Heart left ventricle (tissue), 13 donors: ENCODE measurements at regions not wholly inside any gene's neighbourhood (a gene's known extent, or its start where the extent isn't known, plus 50 kb on each side); places are given as distances from the start of the nearest gene placed in this dataset.

Experiments
- CTCF ChIP-seq, 12 donors: fragments of 200-600 bp; sonication (generic) in 4 of 12; IDR thresholded peaks; one replicate each; pipeline versions ENCODE4 v1.5.0 to v1.8.0; 2018 to 2022; ENCODE audit warnings: antibody characterized with exemption in 12 of 12, mild to moderate bottlenecking in 5 of 12
- POLR2A ChIP-seq, 2 donors: fragments of 450-650 bp; IDR thresholded peaks; one replicate each; pipeline ENCODE4 v1.6.1; 2017; ENCODE audit warnings: antibody characterized with exemption in 2 of 2, mild to moderate bottlenecking in 2 of 2, moderate library complexity in 2 of 2
- donor health status: ischemic (EF 13 %, LVEDD 7.1; RV severe dilation, severe dysfunction).
- donor health status: DM: no; HTN: yes; CAD: no.
- donor health status: DM: no; HTN: no; CAD: no.
- donor health status: ischemic (EF 25% LVEDD 6.9; RV normal size, moderate dysfunction).
- donor health status: ischemic (EF 25% LVEDD 5.7; RV mildly dilated, moderate dysfunction).
- donor health status: ischemic (EF 35%, LVEDD 5.7; RV mildly dilated, moderate dysfunction).
- donor health status: nonischemic (EF 11% LVEDD 7.7; RV severe dilation, severe dysfunction).
- donor health status: DM: yes; HTN: yes; CAD: no.
- donor health status: PGD.
- donor health status: ischemic (EF 29% LVEDD 5.4; RV normal size, mild dysfunction).
- donor health status: nonischemic (EF 23%, LVEDD 6.1; RV moderate dilation, normal function).

DNA sequence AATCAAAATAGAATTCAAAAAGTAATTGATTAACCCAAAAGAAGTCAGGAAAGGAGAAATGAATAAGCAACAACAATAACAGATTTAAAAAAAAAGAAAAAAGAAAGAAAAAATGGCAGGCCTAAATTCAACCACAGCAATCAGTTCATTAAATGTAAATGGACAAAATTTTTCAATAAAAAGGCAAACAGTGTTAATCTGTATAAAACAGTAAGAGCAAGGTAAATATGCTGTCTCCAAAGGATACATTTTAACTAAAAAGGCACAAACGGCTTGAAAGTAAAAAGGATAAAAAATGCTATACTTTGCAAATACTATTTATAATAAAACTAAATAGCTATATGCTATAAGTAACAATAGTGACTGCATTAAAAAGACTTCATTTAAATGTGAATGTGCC is 582.0 kb downstream of the SPRY1 start:
- no peak for TF ChIP-seq CTCF (IDR thresholded peaks at IDR 0.05)
- no peak for TF ChIP-seq POLR2A (IDR thresholded peaks at IDR 0.05)
